Transverse colon (tissue), 4 donors: ENCODE measurements at regions not wholly inside any gene's neighbourhood (a gene's known extent, or its start where the extent isn't known, plus 50 kb on each side); places are given as distances from the start of the nearest gene placed in this dataset.

Experiments used
- DNase-seq: peaks from one replicate; pipeline ENCODE4 v3.0.0-alpha.2; 2019
- H3K27ac ChIP-seq, 4 donors: fragments of 200-600 bp; sonication (generic); 2 replicates each; pipeline ENCODE4 v1.5.1; 2016 to 2018; ENCODE audit warnings: inconsistent platforms in 4 of 4
- H3K27me3 ChIP-seq: fragments of 200-600 bp; sonication (generic); 2 replicates; pipeline ENCODE4 v1.5.1; 2017; ENCODE audit warnings: inconsistent platforms
- H3K36me3 ChIP-seq, 4 donors: fragments of 200-600 bp; sonication (generic); 2 replicates each; pipeline ENCODE4 v1.5.1; 2017 to 2019; ENCODE audit warnings: inconsistent platforms in 4 of 4
- H3K4me1 ChIP-seq, 4 donors: fragments of 200-600 bp; sonication (generic); 2 replicates each; pipeline ENCODE4 v1.5.1; 2017 to 2020; ENCODE audit warnings: inconsistent platforms in 4 of 4
- H3K4me3 ChIP-seq, 4 donors: fragments of 200-600 bp; sonication (generic); 1 replicate in 1 of 4; 2 replicates in 3 of 4; pipeline versions ENCODE4 v1.5.1 to v1.6.1; 2017 to 2019; ENCODE audit warnings: inconsistent platforms in 4 of 4
- H3K9me3 ChIP-seq, 2 donors: fragments of 200-600 bp; sonication (generic); 2 replicates each; pipeline ENCODE4 v1.5.1; 2017 to 2019; ENCODE audit warnings: inconsistent platforms in 2 of 2
- CTCF ChIP-seq, 5 experiments: fragments of 200-600 bp in 3 of 5; fragments of 450-650 bp in 2 of 5; sonication (generic) in 3 of 5; IDR thresholded peaks; 1 replicate in 2 of 5; 2 replicates in 3 of 5; pipeline ENCODE4 v1.5.1; 2016 to 2017; ENCODE audit warnings: antibody characterized with exemption in 5 of 5, inconsistent platforms in 3 of 5, mild to moderate bottlenecking in 2 of 5, moderate library complexity in 1 of 5
- EP300 ChIP-seq: sonication (generic); formaldehyde crosslinking; IDR thresholded peaks from one replicate; pipeline ENCODE4 v1.6.1; 2017; ENCODE audit warnings: antibody characterized with exemption, low read depth
- POLR2A ChIP-seq: fragments of 450-650 bp; IDR thresholded peaks from one replicate; pipeline ENCODE4 v1.6.1; 2016; ENCODE audit warnings: antibody characterized with exemption, mild to moderate bottlenecking, moderate library complexity
- POLR2AphosphoS5 ChIP-seq, 3 donors: sonication (generic); formaldehyde crosslinking; IDR thresholded peaks; one replicate each; pipeline ENCODE4 v1.6.1; 2016; ENCODE audit warnings: antibody characterized with exemption in 3 of 3
- WGBS, 2 donors: methylation state at CpG; one replicate each; pipeline ENCODE4 v1.1.5; 2018; ENCODE audit warnings: low coverage in 1 of 2; 5-methylcytosine and 5-hydroxymethylcytosine counted together
- in situ Hi-C, 4 donors: fragments of 200-750 bp; cut with MboI; loops; one replicate each; pipeline versions ENCODE4 v1.15.0 to v1.15.1; 2017; ENCODE audit warnings: low sequenced_read_pairs in 3 of 4, low pct_ligation_motif_present in 1 of 4, low pct_unique_long_range_greater_than_20kb in 1 of 4
- intact Hi-C: fragments of 100-400 bp; cut with DNase I; formaldehyde crosslinking; loops from one replicate; pipeline ENCODE4 v1.15.1; 2023; ENCODE audit warnings: low total_unique reads

GRCh38 chrY:15440021-15440695, 915.8 kb downstream of the NLGN4Y start:
- intact Hi-C loops: no loop called here
- in situ Hi-C loops: no loop called here
- H3K27ac ChIP-seq: no peak overlapping the region
- H3K4me1 ChIP-seq: no peaks in the 10 kb centered on the region
- H3K36me3 ChIP-seq: no peaks in the 10 kb centered on the region
- no peak for DNase-seq
- no CpG with 5 or more reads among the region's 4 CpGs for WGBS, 2 donors
- H3K27me3 ChIP-seq: no peaks in the 10 kb centered on the region
- H3K4me3 ChIP-seq: no peak overlapping the region
- TF ChIP-seq EP300 (no peak), CTCF (IDR thresholded peaks at IDR 0.05) (no peak), POLR2AphosphoS5 (IDR thresholded peaks at IDR 0.05) (no peak), POLR2A (no peak)
- no peaks in the 10 kb centered on the region for H3K9me3 ChIP-seq

GRCh38 chrY:15440696-15441408, 916.5 kb downstream of the NLGN4Y start:
- H3K27ac ChIP-seq: no peak overlapping the region
- H3K9me3 ChIP-seq: no peaks in the 10 kb centered on the region
- no peaks in the 10 kb centered on the region for H3K27me3 ChIP-seq
- intact Hi-C loops (no loop called here), in situ Hi-C loops (no loop called here)
- no peaks in the 10 kb centered on the region for H3K36me3 ChIP-seq
- TF ChIP-seq POLR2AphosphoS5 (IDR thresholded peaks at IDR 0.05): no peak
- no peak for TF ChIP-seq CTCF (IDR thresholded peaks at IDR 0.05)
- TF ChIP-seq EP300: no peak
- no peak for TF ChIP-seq POLR2A
- H3K4me3 ChIP-seq: no peak overlapping the region
- no CpG with 5 or more reads among the region's 8 CpGs for WGBS, 2 donors
- no peak for DNase-seq
- H3K4me1 ChIP-seq: no peaks in the 10 kb centered on the region

GRCh38 chrY:15441878-15442277, 917.5 kb downstream of the NLGN4Y start:
- Histone ChIP-seq H3K4me1 (no peaks in the 10 kb centered on the region), H3K36me3 (no peaks in the 10 kb centered on the region), H3K4me3 (no peak overlapping the region), H3K27ac (no peak overlapping the region), H3K9me3 (no peaks in the 10 kb centered on the region), H3K27me3 (no peaks in the 10 kb centered on the region)
- in situ Hi-C loops: no loop called here
- TF ChIP-seq POLR2A: no peak
- no peak for TF ChIP-seq CTCF (IDR thresholded peaks at IDR 0.05)
- TF ChIP-seq POLR2AphosphoS5 (IDR thresholded peaks at IDR 0.05): no peak
- no peak for TF ChIP-seq EP300
- no peak for DNase-seq
- WGBS, 2 donors: no CpG with 5 or more reads among the region's 1 CpG
- intact Hi-C loops: no loop called here

- Histone ChIP-seq H3K27ac (no peak overlapping the region), H3K4me3 (no peak overlapping the region), H3K9me3 (no peaks in the 10 kb centered on the region), H3K36me3 (no peaks in the 10 kb centered on the region), H3K27me3 (no peaks in the 10 kb centered on the region), H3K4me1 (no peaks in the 10 kb centered on the region)
- in situ Hi-C loops (no loop called here), intact Hi-C loops (no loop called here)
- DNase-seq: no peak
- WGBS, 2 donors: no CpG with 5 or more reads among the region's 1 CpG
- TF ChIP-seq EP300: no peak
- no peak for TF ChIP-seq POLR2A
- TF ChIP-seq CTCF (IDR thresholded peaks at IDR 0.05): no peak
- no peak for TF ChIP-seq POLR2AphosphoS5 (IDR thresholded peaks at IDR 0.05)
These were observed 921.5 kb downstream of the NLGN4Y start for GRCh38 chrY:15445871-15446270.
